Activated CD8-positive, alpha-beta memory T cell treated with anti-CD3 and anti-CD28 coated beads, Interleukin-2, amount 10 ng/mL, durations not matched to agents 7 days and 5 days (primary cell): ENCODE measurements at regions not wholly inside any gene's neighbourhood (a gene's known extent, or its start where the extent isn't known, plus 50 kb on each side); places are given as distances from the start of the nearest gene placed in this dataset.
"Not testable (repeated sequence)": the region's sequence is repeated elsewhere in the genome, so short reads cannot be mapped to it uniquely, and the experiment has no call there.

Experiments used
- ATAC-seq: fragments of 150-1000 bp; cut with Tn5 transposase; one replicate; pipeline ENCODE4 v1.10.0; 2021; ENCODE audit warnings: moderate library complexity
- CTCF ChIA-PET: fragments of 350-600 bp; sonication (Branson Sonifier 250); formaldehyde crosslinking; loops from one replicate; lab custom pipeline; 2021; ENCODE audit warnings: antibody characterized with exemption; lab: Charles Lee
- DNase-seq: peaks from one replicate; pipeline ENCODE4 v3.0.0-alpha.2; 2020
- H3K27ac Mint-ChIP-seq: one replicate; pipeline ENCODE4 v1.8.0; 2021; ENCODE audit warnings: mild to moderate bottlenecking, mixed read lengths
- H3K27me3 Mint-ChIP-seq: one replicate; pipeline ENCODE4 v1.8.0; 2021; ENCODE audit warnings: mixed read lengths
- H3K36me3 Mint-ChIP-seq: one replicate; pipeline ENCODE4 v1.8.0; 2021; ENCODE audit warnings: mild to moderate bottlenecking, mixed read lengths
- H3K4me1 Mint-ChIP-seq: one replicate; pipeline ENCODE4 v1.8.0; 2021; ENCODE audit warnings: mixed read lengths
- H3K4me3 Mint-ChIP-seq: one replicate; pipeline ENCODE4 v1.8.0; 2021; ENCODE audit warnings: mild to moderate bottlenecking, moderate library complexity, mixed read lengths
- H3K9me3 Mint-ChIP-seq: one replicate; pipeline ENCODE4 v1.8.0; 2022; ENCODE audit warnings: low read depth, mixed read lengths

- H3K4me3 Mint-ChIP-seq: peak overlapping the region; percentile 4
- CTCF ChIA-PET, ATAC-seq, H3K9me3 Mint-ChIP-seq, DNase-seq, H3K36me3 Mint-ChIP-seq, H3K4me1 Mint-ChIP-seq: not testable (repeated sequence)
- peak overlapping the region; percentile 13 for H3K27ac Mint-ChIP-seq
- H3K27me3 Mint-ChIP-seq: peaks cover 25% of the 10 kb centered on the region
Observed at GRCh38 chr12:76971216-76971879, 92.5 kb upstream of the CSRP2 start.

DNA sequence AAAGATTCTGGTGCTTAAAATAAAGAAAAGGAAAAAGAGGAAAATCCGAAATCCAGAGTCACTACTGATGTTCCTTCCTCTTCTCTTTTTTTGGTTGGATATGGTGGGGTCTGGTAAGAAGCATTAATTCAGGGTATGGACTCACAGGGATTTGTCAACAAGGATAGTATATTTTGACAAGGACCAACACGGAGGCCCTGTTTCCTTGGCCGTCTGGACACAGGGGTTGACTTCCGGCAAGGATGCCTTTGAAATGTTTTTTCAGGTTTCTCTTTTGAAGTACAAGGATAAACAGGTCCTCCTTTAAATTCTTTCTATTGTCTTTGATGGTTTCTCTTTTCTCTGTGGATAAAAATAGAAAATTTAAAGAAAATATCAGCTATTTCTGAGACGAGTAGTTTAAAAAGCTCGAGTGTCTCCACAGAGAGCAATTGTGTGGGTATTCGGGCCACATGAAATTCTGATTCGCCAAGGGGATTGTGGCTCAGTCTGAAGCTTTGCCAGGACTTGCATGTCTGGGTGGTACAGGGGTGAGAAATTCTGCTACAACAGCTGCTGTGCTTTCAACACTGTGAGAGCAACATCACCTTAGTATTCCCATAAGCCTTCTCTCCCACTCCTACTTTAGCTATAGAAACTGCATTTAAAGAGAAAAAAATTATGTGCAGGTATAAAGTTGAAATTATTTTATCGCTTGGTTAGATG lies 88.5 kb upstream of the CSRP2 start:
- Mint-ChIP-seq H3K36me3 (no peaks in the 10 kb centered on the region), H3K4me3 (no peak overlapping the region), H3K27ac (no peak overlapping the region), H3K27me3 (peaks cover 12% of the 10 kb centered on the region), H3K9me3 (no peaks in the 10 kb centered on the region), H3K4me1 (peaks cover 7% of the 10 kb centered on the region)
- CTCF ChIA-PET: no interaction called here
- DNase-seq (no peak), ATAC-seq (no peak)

- H3K9me3 Mint-ChIP-seq: no peaks in the 10 kb centered on the region
- H3K27me3 Mint-ChIP-seq: peaks cover 7% of the 10 kb centered on the region
- H3K4me1 Mint-ChIP-seq: no peaks in the 10 kb centered on the region
- no peak overlapping the region for H3K4me3 Mint-ChIP-seq
- ATAC-seq (no peak), DNase-seq (no peak)
- H3K36me3 Mint-ChIP-seq: no peaks in the 10 kb centered on the region
- no peak overlapping the region for H3K27ac Mint-ChIP-seq
- CTCF ChIA-PET: no interaction called here
Observed at GRCh38 chr12:76964784-76965571, 86.2 kb upstream of the CSRP2 start.

- ATAC-seq: no peak
- H3K27me3 Mint-ChIP-seq: peaks cover 8% of the 10 kb centered on the region
Observed at GRCh38 chr12:76962099-76962498, 83.3 kb upstream of the CSRP2 start.

DNA sequence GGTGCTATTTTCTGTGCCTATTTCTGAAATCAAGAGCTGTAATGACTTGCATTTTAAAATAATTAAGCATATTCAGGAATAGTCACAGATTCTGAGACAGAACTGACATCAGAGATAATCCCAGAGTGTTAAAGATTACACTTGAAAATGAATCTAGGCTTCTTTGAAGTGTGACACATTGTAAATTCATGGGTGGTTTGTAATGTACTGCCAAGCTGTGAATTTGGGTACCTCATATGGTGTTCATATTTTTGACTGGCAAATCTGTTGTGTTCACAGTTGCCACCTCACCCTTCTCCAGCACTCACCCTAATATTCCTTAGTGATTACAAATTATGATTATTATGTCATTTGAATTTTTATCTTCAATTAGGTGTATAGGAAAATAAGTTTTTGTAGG lies 78.5 kb upstream of the CSRP2 start:
- ATAC-seq (no peak), DNase-seq (no peak)
- Mint-ChIP-seq H3K4me1 (no peaks in the 10 kb centered on the region), H3K36me3 (no peaks in the 10 kb centered on the region), H3K4me3 (no peak overlapping the region), H3K9me3 (no peaks in the 10 kb centered on the region), H3K27ac (no peak overlapping the region), H3K27me3 (peaks cover 8% of the 10 kb centered on the region)
- CTCF ChIA-PET: interaction anchor here (1.3 to 2.2 kb wide), 2 partner anchors 17 to 53 kb away, joined by 3 to 5 read pairs; no protein-coding TSS in a partner anchor

More at GRCh38 chr12:76962099-76962498, 83.3 kb upstream of the CSRP2 start:
- H3K9me3 Mint-ChIP-seq: no peaks in the 10 kb centered on the region
- no peaks in the 10 kb centered on the region for H3K4me1 Mint-ChIP-seq
- CTCF ChIA-PET: no interaction called here
- H3K4me3 Mint-ChIP-seq: no peak overlapping the region
- no peak overlapping the region for H3K27ac Mint-ChIP-seq
- no peaks in the 10 kb centered on the region for H3K36me3 Mint-ChIP-seq
- no peak for DNase-seq

DNA sequence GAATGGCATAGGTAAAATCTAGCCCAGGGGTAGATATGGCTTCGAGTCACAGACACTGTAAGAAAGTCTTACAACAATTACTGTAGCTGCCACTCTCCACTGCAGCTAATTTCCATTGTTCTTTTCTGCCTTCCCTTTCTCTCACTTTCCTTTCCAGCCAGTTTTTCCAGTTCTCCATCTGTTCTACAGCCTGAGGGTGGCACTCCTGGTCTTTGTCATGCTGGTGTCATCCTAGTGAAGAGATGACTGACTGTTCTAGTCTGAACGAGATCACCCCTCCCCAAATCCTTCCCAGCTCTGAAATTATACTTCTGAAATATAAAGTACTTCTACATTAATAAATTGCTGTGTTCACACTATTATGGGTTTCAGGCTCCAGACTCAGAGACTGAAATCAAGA lies 74.2 kb upstream of the CSRP2 start:
- Mint-ChIP-seq H3K36me3 (no peaks in the 10 kb centered on the region), H3K27me3 (peaks cover 17% of the 10 kb centered on the region), H3K4me3 (no peak overlapping the region), H3K9me3 (no peaks in the 10 kb centered on the region), H3K4me1 (no peaks in the 10 kb centered on the region), H3K27ac (no peak overlapping the region)
- ATAC-seq (no peak), DNase-seq (no peak)
- CTCF ChIA-PET: no interaction called here

- Mint-ChIP-seq H3K4me1 (no peaks in the 10 kb centered on the region), H3K36me3 (no peaks in the 10 kb centered on the region), H3K9me3 (no peaks in the 10 kb centered on the region), H3K27ac (no peak overlapping the region), H3K27me3 (peaks cover 16% of the 10 kb centered on the region), H3K4me3 (no peak overlapping the region)
- ATAC-seq (no peak), DNase-seq (no peak)
- CTCF ChIA-PET: no interaction called here
Observed at GRCh38 chr12:76948879-76949278, 70.1 kb upstream of the CSRP2 start.

DNA sequence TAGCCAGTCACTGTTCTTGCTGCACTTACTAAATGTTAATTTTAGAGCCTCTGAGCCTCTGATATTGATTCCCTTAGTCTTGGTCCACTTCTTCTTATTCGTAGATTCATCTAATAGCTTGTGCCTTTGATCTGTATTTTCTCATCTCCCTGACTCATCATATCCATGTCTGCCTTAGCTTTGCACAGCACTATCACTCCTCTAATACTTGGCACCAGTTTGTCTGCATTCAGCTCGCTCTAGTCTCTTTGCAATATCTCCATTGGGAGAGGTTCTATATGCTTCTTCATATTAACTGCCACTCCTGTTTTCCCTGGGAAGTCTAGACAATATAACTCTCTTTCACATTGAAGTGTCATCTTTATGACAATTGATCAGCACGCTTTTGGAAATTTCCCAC lies 68.5 kb upstream of the CSRP2 start:
- ATAC-seq (no peak), DNase-seq (no peak)
- Mint-ChIP-seq H3K4me1 (no peaks in the 10 kb centered on the region), H3K27me3 (peaks cover 16% of the 10 kb centered on the region), H3K4me3 (no peak overlapping the region), H3K36me3 (no peaks in the 10 kb centered on the region), H3K9me3 (no peaks in the 10 kb centered on the region), H3K27ac (no peak overlapping the region)
- CTCF ChIA-PET: no interaction called here

GRCh38 chr12:76946446-76946845 lies 67.6 kb upstream of the CSRP2 start:
- Mint-ChIP-seq H3K36me3 (no peaks in the 10 kb centered on the region), H3K4me1 (no peaks in the 10 kb centered on the region), H3K4me3 (no peak overlapping the region), H3K27me3 (peaks cover 12% of the 10 kb centered on the region), H3K27ac (no peak overlapping the region), H3K9me3 (no peaks in the 10 kb centered on the region)
- ATAC-seq (no peak), DNase-seq (no peak)
- CTCF ChIA-PET: no interaction called here

DNA sequence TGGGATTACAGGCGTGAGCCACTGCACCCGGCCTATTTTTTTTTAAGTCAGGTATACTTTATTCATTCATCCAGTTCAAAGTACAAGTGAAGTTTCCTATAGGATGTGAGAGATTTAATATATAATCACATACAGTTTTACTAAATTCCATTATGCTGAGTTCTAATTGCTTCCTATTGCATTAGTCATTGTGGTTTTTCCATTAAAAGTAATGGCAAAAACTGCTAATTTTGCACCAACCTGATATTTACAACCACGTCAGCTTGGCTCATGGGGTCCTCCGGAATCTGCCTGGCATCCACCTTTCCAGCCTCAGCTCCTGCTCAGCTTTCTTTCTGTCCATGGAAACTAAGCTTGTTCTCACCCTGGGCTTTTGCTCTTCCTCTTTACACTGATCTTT lies 67.0 kb upstream of the CSRP2 start:
- DNase-seq (no peak), ATAC-seq (no peak)
- CTCF ChIA-PET: interaction anchor here (0.7 kb wide), 1 partner anchor 140 kb away, joined by 3 read pairs; no protein-coding TSS in a partner anchor
- Mint-ChIP-seq H3K4me1 (no peaks in the 10 kb centered on the region), H3K36me3 (no peaks in the 10 kb centered on the region), H3K27me3 (peaks cover 12% of the 10 kb centered on the region), H3K4me3 (no peak overlapping the region), H3K27ac (no peak overlapping the region), H3K9me3 (no peaks in the 10 kb centered on the region)

GRCh38 chr12:76944892-76945291 lies 66.1 kb upstream of the CSRP2 start:
- no peak for DNase-seq
- no peak for ATAC-seq
- Mint-ChIP-seq H3K4me1 (no peaks in the 10 kb centered on the region), H3K27me3 (peaks cover 8% of the 10 kb centered on the region), H3K27ac (no peak overlapping the region), H3K4me3 (no peak overlapping the region), H3K36me3 (no peaks in the 10 kb centered on the region), H3K9me3 (no peaks in the 10 kb centered on the region)
- CTCF ChIA-PET: interaction anchor here (0.5 kb wide), 1 partner anchor 43 kb away, joined by 6 read pairs; no protein-coding TSS in a partner anchor

GRCh38 chr12:76943008-76943407 lies 64.2 kb upstream of the CSRP2 start:
- H3K4me1 Mint-ChIP-seq: no peaks in the 10 kb centered on the region
- no peaks in the 10 kb centered on the region for H3K9me3 Mint-ChIP-seq
- peaks cover 12% of the 10 kb centered on the region for H3K27me3 Mint-ChIP-seq
- CTCF ChIA-PET: interaction anchor here (1.3 kb wide), 1 partner anchor 54 kb away, joined by 3 read pairs; no protein-coding TSS in a partner anchor
- no peak overlapping the region for H3K4me3 Mint-ChIP-seq
- DNase-seq (no peak), ATAC-seq (no peak)
- no peak overlapping the region for H3K27ac Mint-ChIP-seq
- H3K36me3 Mint-ChIP-seq: no peaks in the 10 kb centered on the region

DNA sequence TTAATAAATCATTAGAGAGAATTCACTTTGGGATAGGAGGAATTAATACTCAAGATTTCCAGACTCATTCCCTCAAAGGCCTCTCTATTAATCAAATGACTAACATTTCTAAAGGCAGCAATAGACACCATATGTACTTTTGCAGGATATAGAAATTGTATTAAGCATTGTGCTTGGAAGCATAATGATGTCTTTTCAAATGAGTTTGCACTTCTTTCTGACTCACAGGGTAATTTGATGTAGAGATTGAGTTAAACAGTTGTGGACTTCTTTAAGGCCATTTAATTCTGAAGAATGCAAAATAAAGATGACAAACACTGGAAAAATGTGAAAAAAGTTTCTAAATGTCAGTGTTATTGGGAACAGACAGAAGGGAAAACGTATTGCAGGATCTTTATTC lies 63.4 kb upstream of the CSRP2 start:
- H3K27me3 Mint-ChIP-seq: peaks cover 9% of the 10 kb centered on the region
- ATAC-seq (no peak), DNase-seq (no peak)
- CTCF ChIA-PET: no interaction called here
- no peaks in the 10 kb centered on the region for H3K4me1 Mint-ChIP-seq
- no peak overlapping the region for H3K4me3 Mint-ChIP-seq
- H3K27ac Mint-ChIP-seq: no peak overlapping the region
- no peaks in the 10 kb centered on the region for H3K36me3 Mint-ChIP-seq
- no peaks in the 10 kb centered on the region for H3K9me3 Mint-ChIP-seq
